NAMALWA (cell line): ENCODE measurements at regions not wholly inside any gene's neighbourhood (a gene's known extent, or its start where the extent isn't known, plus 50 kb on each side); places are given as distances from the start of the nearest gene placed in this dataset.
A peak's percentile ranks its signal among the peaks of the same experiment; 100 is the strongest.

ENCODE experiments used
- DNase-seq: peaks from one replicate; pipeline ENCODE4 v3.0.0-alpha.2; 2015; ENCODE audit warnings: low spot score

GRCh38 chr17:77488531-77489238 is 347.9 kb downstream of the SEC14L1 start:
- no peak for DNase-seq

- no peak for DNase-seq
Measured at GRCh38 chr17:77489239-77489892, 348.6 kb downstream of the SEC14L1 start.

- DNase-seq = no peak
Measured at GRCh38 chr17:77489893-77490255, 349.1 kb downstream of the SEC14L1 start.

GRCh38 chr17:77490361-77491183 is 349.8 kb downstream of the SEC14L1 start:
- DNase-seq = no peak

- peak; percentile 70 for DNase-seq
Measured at GRCh38 chr17:77491921-77492445, 351.2 kb downstream of the SEC14L1 start.

- no peak for DNase-seq
Measured at GRCh38 chr17:77492446-77493237, 351.9 kb downstream of the SEC14L1 start.

- no peak for DNase-seq
Measured at GRCh38 chr17:77493238-77493820, 352.6 kb downstream of the SEC14L1 start.

GRCh38 chr17:77493901-77494663 is 353.3 kb downstream of the SEC14L1 start:
- no peak for DNase-seq

- DNase-seq = peak; percentile 71
Measured at GRCh38 chr17:77494664-77495435, 354.1 kb downstream of the SEC14L1 start.

- no peak for DNase-seq
Measured at GRCh38 chr17:77495575-77495974, 354.8 kb downstream of the SEC14L1 start.

- DNase-seq = no peak
Measured at GRCh38 chr17:77496401-77496801, 355.6 kb downstream of the SEC14L1 start.

- no peak for DNase-seq
Measured at GRCh38 chr17:77496831-77497577, 356.2 kb downstream of the SEC14L1 start.

GRCh38 chr17:77497578-77497934 is 356.8 kb downstream of the SEC14L1 start:
- no peak for DNase-seq

- DNase-seq = no peak
Measured at GRCh38 chr17:77498091-77498741, 357.4 kb downstream of the SEC14L1 start.

- DNase-seq = no peak
Measured at GRCh38 chr17:77498791-77499698, 358.3 kb downstream of the SEC14L1 start.

- DNase-seq = no peak
Measured at GRCh38 chr17:77499699-77500435, 359.1 kb downstream of the SEC14L1 start.

GRCh38 chr17:77501101-77501566 is 360.4 kb downstream of the SEC14L1 start:
- DNase-seq = peak; percentile 64
